Uterus (tissue), 2 donors: ENCODE measurements at regions not wholly inside any gene's neighbourhood (a gene's known extent, or its start where the extent isn't known, plus 50 kb on each side); places are given as distances from the start of the nearest gene placed in this dataset.

Experiments
- CTCF ChIP-seq, 4 experiments: fragments of 200-600 bp in 2 of 4; fragments of 450-650 bp in 2 of 4; sonication (generic) in 2 of 4; IDR thresholded peaks; one replicate each; pipeline ENCODE4 v1.5.1; 2016 to 2019; ENCODE audit warnings: antibody characterized with exemption in 4 of 4, mild to moderate bottlenecking in 2 of 4, moderate library complexity in 1 of 4
- POLR2A ChIP-seq, 2 donors: fragments of 450-650 bp; IDR thresholded peaks; one replicate each; pipeline ENCODE4 v1.6.1; 2016; ENCODE audit warnings: antibody characterized with exemption in 2 of 2, mild to moderate bottlenecking in 1 of 2, moderate library complexity in 1 of 2

DNA sequence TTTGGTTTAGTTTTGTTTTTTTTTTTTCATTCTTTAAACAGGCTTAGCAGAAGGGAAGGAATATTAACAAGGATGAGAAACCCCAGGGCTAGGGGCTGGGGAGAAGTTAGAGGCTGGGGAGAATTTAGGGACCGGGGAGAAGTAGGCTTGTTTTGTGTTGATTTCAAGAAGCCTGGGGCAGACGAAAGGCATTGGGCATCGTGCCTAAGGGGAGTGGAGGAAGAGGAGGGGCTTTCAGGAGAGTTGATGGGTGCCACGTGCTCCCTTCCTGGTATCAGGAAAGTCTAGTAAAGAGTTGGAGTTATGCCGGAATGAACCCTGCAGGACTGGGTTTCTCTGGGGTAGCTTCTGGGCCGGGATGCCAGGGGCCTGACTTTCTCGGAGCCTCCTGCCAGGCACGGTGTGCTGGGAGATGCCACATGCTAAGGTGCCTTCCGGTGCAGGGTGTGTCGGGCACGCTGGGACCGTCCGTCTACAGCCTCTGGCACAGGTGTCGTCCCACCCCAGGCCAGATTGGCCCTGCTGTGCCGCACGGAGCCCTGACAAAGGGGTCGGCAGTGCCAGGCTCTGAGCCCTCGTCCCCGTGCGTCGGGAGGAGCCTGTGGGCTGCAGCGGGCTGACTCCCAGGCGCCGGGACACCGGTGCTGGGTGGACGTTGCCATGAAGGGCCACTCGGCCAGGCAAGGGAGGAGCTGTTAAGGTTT lies 159.9 kb downstream of the OLFM1 start:
- no peak for TF ChIP-seq CTCF (IDR thresholded peaks at IDR 0.05)
- TF ChIP-seq POLR2A (IDR thresholded peaks at IDR 0.05) = no peak
